IMR-90 (cell line): ENCODE measurements at regions not wholly inside any gene's neighbourhood (a gene's known extent, or its start where the extent isn't known, plus 50 kb on each side); places are given as distances from the start of the nearest gene placed in this dataset.

Source experiments
- CEBPB ChIP-seq: IDR thresholded peaks from 2 replicates; pipeline ENCODE4 v1.6.1; 2012; ENCODE audit warnings: low read depth, low read length, improper control_type of control experiment
- POLR2A ChIP-seq: IDR thresholded peaks from 2 replicates; pipeline ENCODE4 v1.6.1; 2012; ENCODE audit warnings: mild to moderate bottlenecking, low read depth, low read length
- TF ChIP-seq, protein P1 (sequence below): conservative IDR thresholded peaks from 2 replicates; pipeline ENCODE4 v1.5.1; 2012; ENCODE audit warnings: mild to moderate bottlenecking, low read depth, low read length, improper control_type of control experiment

DNA sequence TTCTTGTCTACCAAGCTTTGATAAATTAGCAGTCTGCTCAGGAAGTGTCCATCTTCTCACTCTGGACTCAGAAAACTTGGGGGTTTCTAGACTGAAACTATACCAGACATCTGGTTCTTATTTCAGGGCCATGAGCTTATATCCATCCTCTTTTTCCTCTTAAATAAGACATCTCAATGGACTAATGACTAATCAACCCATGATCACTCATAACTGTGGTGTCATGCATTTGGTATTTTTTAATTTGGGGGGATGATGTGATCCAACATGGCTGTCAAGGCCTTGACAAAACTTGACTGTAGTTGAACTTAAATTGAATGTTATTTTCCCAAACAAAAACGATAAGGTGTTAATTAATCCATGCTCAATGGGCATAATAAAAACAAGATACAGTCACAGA is 87.8 kb downstream of the GPRASP3 start:
- TF ChIP-seq, protein P1, sequence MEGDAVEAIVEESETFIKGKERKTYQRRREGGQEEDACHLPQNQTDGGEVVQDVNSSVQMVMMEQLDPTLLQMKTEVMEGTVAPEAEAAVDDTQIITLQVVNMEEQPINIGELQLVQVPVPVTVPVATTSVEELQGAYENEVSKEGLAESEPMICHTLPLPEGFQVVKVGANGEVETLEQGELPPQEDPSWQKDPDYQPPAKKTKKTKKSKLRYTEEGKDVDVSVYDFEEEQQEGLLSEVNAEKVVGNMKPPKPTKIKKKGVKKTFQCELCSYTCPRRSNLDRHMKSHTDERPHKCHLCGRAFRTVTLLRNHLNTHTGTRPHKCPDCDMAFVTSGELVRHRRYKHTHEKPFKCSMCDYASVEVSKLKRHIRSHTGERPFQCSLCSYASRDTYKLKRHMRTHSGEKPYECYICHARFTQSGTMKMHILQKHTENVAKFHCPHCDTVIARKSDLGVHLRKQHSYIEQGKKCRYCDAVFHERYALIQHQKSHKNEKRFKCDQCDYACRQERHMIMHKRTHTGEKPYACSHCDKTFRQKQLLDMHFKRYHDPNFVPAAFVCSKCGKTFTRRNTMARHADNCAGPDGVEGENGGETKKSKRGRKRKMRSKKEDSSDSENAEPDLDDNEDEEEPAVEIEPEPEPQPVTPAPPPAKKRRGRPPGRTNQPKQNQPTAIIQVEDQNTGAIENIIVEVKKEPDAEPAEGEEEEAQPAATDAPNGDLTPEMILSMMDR = no peak
- TF ChIP-seq CEBPB (no peak), POLR2A (no peak)
